HG02885 (cell line): ENCODE measurements at regions not wholly inside any gene's neighbourhood (a gene's known extent, or its start where the extent isn't known, plus 50 kb on each side); places are given as distances from the start of the nearest gene placed in this dataset.

Source experiments
- ATAC-seq: cut with Tn5 transposase; IDR thresholded peaks from one replicate; pipeline ENCODE4 v1.9.1; 2021; ENCODE audit warnings: mild to moderate bottlenecking; ENCODE audit not compliant: unreplicated experiment, poor library complexity

DNA sequence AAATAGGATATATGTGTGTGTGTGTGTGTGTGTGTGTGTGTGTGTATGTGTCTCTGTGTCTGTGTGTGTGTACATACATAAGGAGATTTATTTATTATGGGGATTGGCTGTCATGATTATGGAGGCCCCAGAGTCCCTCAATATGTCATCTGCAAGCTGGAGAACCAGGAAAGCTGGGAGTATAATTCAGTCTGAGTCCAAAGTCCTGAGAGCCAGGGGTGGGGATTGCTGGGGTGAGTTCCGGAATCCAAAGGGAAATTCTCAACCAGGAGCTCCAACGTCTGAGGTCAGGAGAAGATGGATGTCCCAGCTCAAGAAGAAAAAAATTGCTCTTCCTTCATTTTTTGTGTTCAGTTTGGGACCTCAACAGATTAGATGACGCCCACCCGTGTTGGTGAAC, 50.7 kb upstream of the PLPP4 start:
- ATAC-seq, result no peak
